ENCODE measurements at regions not wholly inside any gene's neighbourhood (a gene's known extent, or its start where the extent isn't known, plus 50 kb on each side); places are given as distances from the start of the nearest gene placed in this dataset.

- Histone ChIP-seq H3K4me3 (ENCODE audit: low read depth, low read length) (no peak overlapping the region), H3K36me3 (ENCODE audit: control insufficient read depth, insufficient read depth, low read length) (no peaks in the 10 kb centered on the region), H3K27me3 (ENCODE audit: control insufficient read depth, insufficient read depth, low read length) (no peaks in the 10 kb centered on the region)
- no peak for DNase-seq (ENCODE audit: low read depth)
- TF ChIP-seq CTCF (IDR thresholded peaks at IDR 0.05; ENCODE audit: insufficient read depth, low read length, poor library complexity, severe bottlenecking): no peak
Observed at GRCh38 chr9:38233796-38234355, 158.6 kb upstream of the ALDH1B1 start.

- H3K27me3 ChIP-seq (ENCODE audit: control insufficient read depth, insufficient read depth, low read length): no peaks in the 10 kb centered on the region
- TF ChIP-seq CTCF (IDR thresholded peaks at IDR 0.05; ENCODE audit: insufficient read depth, low read length, poor library complexity, severe bottlenecking): no peak
Observed at GRCh38 chr9:38233343-38233742, 159.2 kb upstream of the ALDH1B1 start.

GRCh38 chr9:38232895-38233294 is 159.6 kb upstream of the ALDH1B1 start:
- no peaks in the 10 kb centered on the region for H3K27me3 ChIP-seq (ENCODE audit: control insufficient read depth, insufficient read depth, low read length)
- no peaks in the 10 kb centered on the region for H3K36me3 ChIP-seq (ENCODE audit: control insufficient read depth, insufficient read depth, low read length)
- DNase-seq (ENCODE audit: low read depth): no peak
- TF ChIP-seq CTCF (IDR thresholded peaks at IDR 0.05; ENCODE audit: insufficient read depth, low read length, poor library complexity, severe bottlenecking): no peak
- no peak overlapping the region for H3K4me3 ChIP-seq (ENCODE audit: low read depth, low read length)

More at GRCh38 chr9:38233343-38233742, 159.2 kb upstream of the ALDH1B1 start:
- no peak for DNase-seq (ENCODE audit: low read depth)
- Histone ChIP-seq H3K36me3 (ENCODE audit: control insufficient read depth, insufficient read depth, low read length) (no peaks in the 10 kb centered on the region), H3K4me3 (ENCODE audit: low read depth, low read length) (no peak overlapping the region)

GRCh38 chr9:38229504-38230155 is 160.6 kb upstream of the SHB start:
- Histone ChIP-seq H3K4me3 (ENCODE audit: low read depth, low read length) (no peak overlapping the region), H3K27me3 (ENCODE audit: control insufficient read depth, insufficient read depth, low read length) (no peaks in the 10 kb centered on the region), H3K36me3 (ENCODE audit: control insufficient read depth, insufficient read depth, low read length) (no peaks in the 10 kb centered on the region)
- no peak for TF ChIP-seq CTCF (IDR thresholded peaks at IDR 0.05; ENCODE audit: insufficient read depth, low read length, poor library complexity, severe bottlenecking)
- DNase-seq (ENCODE audit: low read depth): no peak

GRCh38 chr9:38229104-38229500 is 160.1 kb upstream of the SHB start:
- no peak for TF ChIP-seq CTCF (IDR thresholded peaks at IDR 0.05; ENCODE audit: insufficient read depth, low read length, poor library complexity, severe bottlenecking)
- no peaks in the 10 kb centered on the region for H3K27me3 ChIP-seq (ENCODE audit: control insufficient read depth, insufficient read depth, low read length)

More at GRCh38 chr9:38229104-38229500, 160.1 kb upstream of the SHB start:
- no peak for DNase-seq (ENCODE audit: low read depth)
- Histone ChIP-seq H3K36me3 (ENCODE audit: control insufficient read depth, insufficient read depth, low read length) (no peaks in the 10 kb centered on the region), H3K4me3 (ENCODE audit: low read depth, low read length) (no peak overlapping the region)
